GM19240 (cell line): ENCODE measurements at regions not wholly inside any gene's neighbourhood (a gene's known extent, or its start where the extent isn't known, plus 50 kb on each side); places are given as distances from the start of the nearest gene placed in this dataset.
A peak's percentile ranks its signal among the peaks of the same experiment; 100 is the strongest.

Experiments
- DNase-seq: peaks from one replicate; pipeline ENCODE4 v3.0.0; 2011; ENCODE audit warnings: low spot score; ENCODE audit not compliant: insufficient read length

DNA sequence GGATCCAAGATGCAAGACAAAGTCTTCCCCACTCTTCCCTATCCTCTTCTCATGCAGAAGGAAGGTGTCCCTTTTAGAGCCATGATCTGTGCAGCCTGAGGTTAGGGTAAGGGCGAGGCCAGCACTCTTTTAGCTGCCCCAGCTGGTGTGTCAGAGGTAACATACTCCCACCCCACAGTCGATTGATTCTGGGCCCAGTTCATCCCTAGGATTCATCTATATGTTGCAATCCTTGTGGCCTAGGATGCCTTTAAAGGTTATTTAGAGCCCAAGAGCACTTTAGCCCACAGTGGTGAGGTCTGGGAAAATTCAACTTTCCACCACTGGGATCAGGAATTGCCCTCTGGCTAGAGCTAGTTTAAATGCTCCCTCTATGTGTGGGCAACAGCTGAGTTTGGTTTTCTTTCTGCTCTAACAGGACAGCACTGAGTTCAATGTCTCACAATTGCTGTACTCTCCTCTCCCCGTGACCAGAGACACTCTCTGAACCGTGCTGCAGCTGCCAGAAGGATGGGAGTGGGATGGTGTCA lies 201.3 kb upstream of the SERP2 start:
- no peak for DNase-seq

DNA sequence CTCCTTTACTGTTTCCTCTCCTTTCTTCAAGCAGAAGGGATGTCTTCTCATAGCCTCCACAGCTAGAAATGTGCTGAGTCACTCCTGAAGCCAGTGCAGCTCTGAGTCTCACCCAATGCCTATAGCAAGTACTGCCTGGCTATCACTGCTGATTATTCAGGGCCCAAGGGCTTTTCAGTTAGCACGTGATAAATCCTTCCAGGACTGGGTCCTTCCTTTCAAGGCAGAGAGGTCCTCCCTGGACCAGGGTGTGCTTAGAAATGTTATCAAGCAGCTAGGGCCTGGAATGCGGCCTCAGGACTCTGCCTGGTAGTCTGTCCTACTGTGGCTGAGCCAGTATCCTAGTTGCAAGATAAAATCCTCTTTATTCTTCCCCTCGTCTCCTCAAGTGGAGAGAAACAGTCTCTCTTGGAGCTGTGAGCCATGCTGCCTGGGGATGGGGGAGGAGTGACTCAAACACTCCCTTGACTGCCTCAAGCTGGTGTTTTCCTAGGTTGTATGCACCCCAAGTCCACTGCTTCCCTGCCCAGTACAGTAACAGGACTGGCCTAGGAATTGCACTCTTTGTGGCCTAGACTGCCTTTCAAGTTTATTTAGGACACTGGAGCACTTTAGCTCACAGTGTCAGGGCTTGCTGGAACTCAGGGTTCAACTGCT lies 198.7 kb upstream of the SERP2 start:
- no peak for DNase-seq

DNA sequence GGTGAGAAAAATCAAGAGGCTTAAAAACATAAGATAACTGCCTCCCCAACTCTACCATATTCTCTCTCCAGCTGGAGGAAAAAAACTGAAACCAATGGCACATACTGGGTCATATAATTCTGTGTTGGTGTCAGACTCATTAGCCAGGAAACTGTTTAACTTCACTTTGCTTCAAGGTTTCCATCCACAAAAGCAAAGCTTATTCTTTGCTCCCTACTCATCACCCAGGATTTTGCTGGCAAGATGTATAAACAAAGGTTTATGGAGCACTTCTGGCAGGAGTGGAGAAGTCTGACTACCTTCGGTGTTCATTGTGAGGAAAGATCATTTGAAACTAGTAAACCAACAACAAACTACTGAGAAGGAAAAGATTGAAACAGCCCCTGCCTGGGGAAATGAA lies 197.5 kb upstream of the SERP2 start:
- DNase-seq = no peak

DNA sequence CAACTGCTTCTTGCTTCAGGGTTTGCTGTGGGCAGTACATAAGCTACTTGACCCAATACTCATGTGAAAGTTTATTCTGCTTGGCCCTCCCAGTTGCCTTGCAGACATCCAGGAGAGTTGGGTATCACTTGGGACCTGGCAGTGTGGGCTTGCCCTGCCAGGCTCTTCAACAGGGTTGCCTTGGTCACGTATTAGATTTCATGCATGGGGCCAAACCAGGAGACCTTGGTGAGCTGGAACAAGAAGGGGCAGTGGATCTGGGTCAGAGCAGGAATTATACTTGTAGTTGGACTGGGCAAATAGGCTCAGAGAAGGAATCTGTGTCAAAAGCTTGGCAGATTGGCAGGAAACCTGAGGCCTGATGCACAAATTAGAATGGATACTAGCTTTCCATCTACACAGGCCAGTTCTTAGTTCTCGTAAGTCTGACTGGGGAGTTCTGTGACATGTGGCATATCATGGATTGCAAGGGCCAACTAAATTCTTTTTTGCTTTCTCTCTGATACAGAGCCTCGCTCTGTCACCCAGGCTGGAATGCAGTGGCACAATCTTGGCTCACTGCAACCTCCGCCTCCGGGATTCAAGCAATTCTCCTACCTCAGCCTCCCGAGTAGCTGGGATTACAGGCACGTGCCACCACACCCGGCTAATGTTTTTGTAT lies 192.6 kb upstream of the SERP2 start:
- no peak for DNase-seq

DNA sequence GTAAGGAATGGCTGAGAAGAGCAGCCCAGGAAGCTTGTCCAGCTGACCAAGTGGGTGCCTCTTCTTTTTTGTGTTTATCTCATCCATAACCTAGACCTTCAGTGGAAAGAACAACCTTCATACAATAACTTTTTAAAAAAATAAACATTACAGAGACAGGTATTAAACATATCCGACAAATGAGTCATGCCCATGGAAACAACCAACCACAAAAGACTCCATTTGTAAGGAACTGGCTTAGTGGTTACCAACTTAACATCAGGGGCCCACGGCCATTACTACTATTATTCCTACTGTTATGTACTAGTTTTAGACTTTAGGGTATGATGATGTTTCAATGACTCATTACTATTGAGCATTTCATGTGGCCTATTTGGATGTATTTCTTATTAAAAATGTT lies 191.7 kb upstream of the SERP2 start:
- DNase-seq = no peak

DNA sequence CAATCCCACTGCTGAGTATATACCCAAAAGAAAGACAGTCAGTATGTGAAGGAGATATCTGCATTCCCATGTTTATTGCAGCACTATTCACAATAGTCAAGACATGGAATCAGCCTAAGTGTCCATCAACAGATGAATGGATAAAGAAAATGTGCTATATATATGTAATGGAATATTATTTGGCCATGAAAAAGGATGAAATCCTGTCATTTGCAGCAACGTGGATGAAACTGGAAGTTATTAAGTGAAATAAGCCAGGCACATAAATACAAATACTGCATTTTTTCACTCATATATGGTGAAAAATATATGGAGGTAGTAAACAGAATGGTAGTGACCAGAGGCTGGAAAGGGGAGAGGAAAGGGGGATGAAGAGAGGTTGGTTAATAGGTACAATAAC lies 188.9 kb upstream of the SERP2 start:
- no peak for DNase-seq

DNA sequence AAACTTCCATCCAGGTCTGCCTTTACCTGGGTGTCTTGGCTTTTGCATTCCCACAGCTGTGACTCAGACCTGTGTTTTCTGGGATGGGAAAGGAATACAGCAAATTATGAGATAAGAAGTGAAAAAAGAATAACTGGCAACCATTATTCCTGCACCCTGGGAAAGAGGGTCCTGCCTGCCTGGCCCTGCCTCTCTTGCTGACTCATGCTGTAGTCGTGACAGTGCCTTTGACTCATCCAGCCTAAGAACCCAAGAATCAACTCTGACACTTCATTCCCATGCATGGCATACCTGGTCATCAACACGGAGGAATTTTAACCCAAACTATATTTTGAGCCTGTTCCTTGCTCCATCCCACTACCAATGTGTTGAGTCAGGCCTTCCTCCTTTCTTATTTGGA lies 185.4 kb upstream of the SERP2 start:
- no peak for DNase-seq

DNA sequence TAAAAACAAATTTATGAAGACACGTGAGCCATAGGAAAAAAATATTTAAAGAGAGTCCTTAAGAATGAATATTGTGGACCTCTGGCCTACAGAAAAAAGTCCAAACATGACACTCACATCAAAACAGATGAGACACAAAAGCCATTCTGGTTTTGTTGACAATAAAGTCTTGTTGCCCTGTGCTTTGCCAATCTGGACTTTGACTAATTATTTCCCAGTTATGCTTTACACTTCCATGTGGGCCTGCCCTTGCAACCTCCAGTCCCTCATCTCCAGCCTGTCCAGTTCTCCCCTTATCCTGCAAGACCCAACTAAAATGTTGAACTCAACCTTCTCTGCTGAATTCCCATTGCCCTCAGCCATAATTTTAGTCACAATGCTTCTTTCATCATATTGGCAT lies 184.5 kb upstream of the SERP2 start:
- no peak for DNase-seq

DNA sequence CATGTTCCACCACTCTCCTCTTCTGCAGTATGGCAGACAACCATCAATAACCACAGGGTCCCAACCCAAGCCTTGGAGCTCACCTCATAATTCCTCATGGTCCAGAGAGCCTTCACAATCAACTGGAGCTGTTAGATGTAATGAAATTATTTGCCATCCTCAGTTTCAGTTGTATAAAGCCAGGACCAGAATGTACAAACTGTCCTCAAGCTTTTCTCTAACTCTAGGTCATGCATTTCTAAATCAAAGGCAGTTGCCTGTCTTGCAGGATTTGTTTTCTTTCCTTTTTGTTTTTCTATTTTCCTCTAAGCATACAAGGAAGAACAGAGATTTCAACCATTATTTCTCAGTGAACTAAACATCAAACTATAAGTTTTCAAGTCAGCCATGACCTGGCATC lies 182.5 kb upstream of the SERP2 start:
- DNase-seq = no peak

DNA sequence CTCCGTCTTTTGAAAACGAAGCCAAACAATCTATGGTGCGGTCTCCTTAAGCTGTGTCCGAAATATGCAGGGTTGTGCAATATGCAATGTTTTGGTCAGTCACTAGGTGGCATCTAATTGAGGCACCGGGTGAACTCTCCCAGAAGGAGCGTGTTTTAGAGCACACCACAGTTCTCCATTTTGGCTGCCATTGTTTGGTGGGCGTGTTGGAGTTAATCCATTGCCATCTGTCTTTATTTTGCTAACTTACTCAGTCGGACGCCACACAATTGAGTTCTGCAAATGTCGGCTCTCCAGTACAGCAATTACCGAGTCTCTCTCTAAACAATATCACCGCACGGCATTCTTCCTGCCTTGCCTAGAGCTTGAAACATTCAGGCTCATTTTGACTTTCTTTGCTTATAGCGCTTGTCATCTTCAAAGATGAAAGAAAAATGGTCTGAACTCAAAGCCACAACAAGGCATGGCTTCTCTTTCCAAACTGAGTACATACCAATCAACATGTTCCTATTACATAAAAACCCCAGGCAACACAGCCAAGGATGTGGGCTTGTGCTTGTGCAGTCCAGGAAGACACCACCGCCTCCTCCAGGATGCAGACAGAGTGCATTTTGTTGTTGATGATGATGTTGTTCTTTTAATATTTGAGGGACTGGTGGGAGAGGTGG lies 182.0 kb upstream of the SERP2 start:
- no peak for DNase-seq

DNA sequence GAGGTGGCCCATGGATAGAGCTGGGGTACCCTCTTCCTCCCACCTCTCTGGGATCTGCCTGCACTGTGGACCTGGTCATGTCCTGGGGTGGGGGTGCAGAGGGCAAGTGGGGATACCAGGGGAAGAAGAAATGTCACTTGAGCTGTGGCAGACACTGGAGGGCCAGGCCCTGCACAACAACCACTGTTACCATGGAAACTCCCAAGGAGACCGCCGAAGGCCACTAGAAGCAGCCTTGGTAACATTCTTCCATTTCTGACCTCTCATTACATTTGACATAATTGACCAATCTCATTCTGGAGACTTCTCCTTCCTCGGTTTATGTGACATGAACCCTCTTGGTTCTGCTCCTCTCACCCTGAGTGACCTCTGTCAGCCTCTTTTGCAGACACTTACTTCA lies 179.9 kb upstream of the SERP2 start:
- no peak for DNase-seq

DNA sequence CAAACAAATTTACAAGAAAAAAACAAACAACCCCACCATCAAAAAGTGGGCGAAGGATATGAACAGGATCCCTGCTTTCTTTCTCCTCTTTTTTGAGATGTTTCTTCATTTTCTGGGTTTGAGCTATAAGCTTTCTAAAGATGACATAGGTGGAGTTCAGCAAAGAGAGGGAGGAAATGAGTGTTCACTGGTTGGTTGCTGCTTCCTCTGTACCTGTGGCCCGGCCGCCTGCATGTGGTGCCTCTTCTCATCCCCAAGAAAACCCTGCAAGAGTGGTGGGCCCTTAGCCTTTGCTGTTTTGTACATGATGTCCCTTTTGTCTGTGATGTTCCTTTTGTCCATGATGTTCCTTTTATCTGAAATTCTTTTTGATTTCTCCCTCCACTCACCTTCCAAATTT lies 178.4 kb upstream of the SERP2 start:
- DNase-seq = no peak

DNA sequence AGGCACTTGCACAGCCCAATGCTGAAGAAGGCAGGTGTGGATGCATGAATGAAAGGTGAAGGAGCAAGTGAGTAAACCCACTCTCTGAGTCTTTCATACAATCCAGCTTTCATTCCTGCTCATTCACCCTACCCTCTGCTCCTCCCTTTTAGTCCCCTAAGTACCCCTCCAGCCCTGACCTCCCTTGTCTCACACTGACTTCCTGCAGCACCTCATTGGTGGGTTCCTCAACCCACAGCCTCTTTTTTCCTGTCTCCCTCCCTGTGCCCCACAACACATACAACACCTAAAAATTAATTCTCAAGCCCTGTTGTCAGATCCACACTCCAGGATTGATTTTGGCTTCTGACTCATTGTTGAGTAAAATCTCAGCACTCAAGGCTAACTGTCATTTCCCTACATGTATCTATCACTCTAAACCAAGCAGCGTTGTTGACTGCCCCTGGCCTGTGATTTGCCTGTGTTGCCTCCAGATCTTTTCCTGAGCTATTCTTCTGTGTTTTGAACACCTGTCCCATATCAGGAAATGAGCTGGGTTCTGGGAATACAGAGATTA lies 177.3 kb upstream of the SERP2 start:
- DNase-seq = no peak

DNA sequence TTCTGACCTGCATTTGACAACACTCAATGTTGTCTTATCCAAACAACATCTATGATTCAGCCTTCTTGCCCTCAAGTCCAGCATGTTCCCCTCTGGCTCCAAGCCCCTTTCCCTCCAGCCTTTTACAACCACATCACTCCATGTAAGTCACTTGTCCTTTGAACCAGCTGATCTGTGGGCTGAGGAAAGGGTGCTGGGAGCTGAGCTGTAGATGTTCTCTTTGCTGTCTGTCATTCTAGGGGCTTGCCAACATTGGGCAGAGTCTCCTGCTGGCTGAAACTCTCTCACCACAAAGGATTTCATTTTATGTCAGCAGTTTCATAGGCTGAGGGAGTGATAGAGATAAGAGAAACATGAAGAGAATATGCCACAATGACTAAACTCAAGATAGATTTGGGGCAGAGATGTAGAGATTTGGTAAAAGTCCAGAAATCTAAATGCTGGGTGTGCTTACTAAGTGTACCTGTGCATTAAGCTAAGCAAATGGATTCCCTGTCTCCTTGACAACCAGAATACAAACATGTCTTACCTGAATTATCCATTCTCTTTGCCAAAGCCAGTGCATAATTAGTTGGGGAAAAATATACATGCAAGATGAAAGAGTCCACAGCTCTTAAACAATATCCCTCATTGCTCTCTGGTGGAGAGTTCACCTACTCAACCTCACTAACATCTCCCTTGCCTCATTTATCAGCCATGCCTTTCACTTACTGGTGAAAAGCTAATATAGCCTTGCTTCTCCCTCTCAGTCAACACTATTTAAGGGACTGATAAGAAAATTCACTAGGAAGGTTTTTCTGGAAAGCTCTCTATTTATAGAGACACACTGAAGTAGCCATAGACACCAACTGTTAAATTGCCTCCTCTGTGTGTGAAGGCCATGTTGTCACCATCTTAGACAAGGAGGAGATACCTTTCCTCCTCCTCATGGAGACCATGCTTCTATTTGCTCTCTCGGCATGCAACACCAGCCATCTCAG lies 175.5 kb upstream of the SERP2 start:
- peak; percentile 30 for DNase-seq

DNA sequence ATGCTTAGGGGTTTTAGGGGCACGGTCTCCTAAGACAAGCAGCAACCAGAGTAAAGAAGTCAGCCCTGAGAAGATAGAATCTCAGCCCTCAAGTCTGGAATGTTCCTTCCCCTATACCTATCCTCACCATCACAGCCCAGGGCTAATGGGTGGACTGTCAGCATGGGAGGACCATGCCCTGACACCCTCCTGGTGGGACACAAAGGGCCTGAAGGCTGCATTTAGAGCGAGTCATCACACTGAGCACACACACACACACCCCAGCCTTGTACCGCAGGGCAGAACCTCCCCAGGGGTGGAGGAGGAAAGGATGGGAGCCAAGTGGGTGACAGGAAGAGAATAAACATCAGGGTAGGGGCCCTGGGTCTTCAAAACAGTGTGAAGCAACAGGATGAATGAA lies 174.8 kb upstream of the SERP2 start:
- no peak for DNase-seq

DNA sequence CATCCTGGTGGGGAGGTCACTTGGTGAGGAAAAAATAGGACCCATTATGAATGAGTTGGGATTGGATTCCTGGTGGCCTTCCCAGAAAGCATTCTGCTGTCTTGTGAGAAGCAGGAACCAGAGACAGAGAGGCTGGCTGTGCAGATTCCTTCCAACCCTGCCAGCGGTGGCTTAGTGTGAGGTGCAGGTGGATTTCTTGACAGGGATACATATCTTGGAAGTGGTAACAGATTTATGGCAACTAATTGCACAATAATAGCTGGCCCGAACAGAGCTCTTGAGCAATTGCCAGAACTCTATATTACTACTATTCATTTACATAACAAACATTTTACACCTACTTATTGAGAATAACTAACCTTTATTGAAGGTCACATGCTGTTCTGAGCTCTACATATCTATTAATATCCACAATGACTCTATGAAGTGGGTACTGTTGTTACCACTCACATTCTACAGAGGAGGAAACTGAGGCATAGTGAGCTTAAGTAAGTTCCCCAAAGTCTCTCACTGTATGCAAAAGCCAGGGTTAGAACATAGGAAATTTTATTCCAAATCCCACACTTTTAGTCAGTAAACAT lies 173.9 kb upstream of the SERP2 start:
- DNase-seq = no peak

DNA sequence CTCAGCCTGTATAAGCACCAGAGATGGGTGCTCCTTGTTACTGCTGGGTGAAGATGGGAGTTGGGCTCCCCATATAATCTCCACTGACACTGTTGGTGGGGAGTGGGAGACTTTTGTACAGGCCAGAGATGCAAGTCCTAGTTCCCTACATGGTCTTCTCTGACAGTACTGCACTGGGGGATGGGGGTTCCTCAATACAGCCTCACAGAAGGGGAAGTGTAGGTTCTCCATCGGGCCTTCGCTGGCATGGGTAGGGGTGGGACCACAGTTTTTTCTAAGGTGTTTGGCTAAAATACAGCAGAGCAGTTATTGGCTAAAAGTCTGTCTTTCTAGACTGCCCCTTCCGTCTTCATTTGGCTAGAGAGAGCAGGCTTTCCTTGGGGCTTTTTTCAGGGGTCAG lies 167.2 kb upstream of the SERP2 start:
- no peak for DNase-seq

DNA sequence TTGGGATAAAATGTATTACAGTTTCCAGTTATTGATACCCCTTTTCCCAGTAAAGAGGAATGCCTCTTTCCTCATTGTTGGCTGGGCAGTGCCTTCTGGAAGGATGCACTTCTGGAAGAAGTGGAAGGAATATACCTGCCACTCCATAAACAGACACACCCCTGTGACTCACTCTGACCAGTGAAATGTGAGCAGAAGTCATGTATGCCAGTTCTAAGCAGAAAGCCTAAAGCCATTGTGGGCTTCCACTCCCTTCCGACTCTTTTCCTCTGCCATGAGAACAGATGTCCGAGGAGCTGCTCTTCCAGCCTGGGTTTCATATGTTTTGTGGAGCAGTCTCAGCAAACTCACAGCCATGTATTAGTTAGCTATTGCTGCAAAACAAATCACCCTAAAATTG lies 166.1 kb upstream of the SERP2 start:
- DNase-seq = no peak

DNA sequence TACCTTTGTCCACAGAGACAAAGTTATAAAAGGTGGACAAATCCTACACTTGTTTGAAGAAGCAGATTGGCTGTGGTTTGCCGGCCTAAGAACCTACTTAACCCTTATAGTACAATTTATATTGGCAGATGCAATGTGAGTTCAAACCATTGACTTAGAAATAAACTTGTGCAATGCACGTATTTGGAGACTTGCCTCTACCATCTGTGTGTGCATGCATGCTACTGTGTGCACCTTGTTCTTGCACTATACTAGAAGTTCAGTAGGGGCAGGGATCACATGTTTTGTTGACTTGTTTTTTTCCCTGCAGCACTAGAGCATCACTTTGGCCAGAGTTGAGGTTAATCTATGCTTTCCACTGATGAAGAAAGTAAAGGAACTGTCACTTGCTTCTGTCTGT lies 163.1 kb upstream of the SERP2 start:
- DNase-seq = no peak

DNA sequence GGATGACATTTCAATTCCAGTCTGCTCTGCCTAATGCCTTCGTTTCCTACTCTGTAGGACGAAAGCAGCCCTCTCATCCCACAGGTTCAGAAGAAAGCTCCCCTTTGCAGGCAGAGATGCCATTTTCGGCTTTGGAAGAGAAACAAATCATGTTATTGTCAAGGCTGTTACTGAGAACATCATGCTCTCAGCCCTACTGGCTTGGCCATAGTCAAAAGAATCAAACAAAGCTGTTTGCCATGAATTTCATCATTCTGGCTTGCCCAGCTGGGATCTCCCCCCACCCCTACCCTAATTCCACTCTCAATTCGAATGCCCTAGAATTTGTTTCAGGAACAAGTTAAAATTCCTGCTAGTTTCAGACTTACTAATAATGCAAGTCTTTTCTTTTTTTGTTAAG lies 162.3 kb upstream of the SERP2 start:
- no peak for DNase-seq
